GM18909 (cell line): ENCODE measurements at regions not wholly inside any gene's neighbourhood (a gene's known extent, or its start where the extent isn't known, plus 50 kb on each side); places are given as distances from the start of the nearest gene placed in this dataset.

Source experiments
- ATAC-seq: cut with Tn5 transposase; IDR thresholded peaks from one replicate; pipeline ENCODE4 v1.9.1; 2021; ENCODE audit warnings: mild to moderate bottlenecking; ENCODE audit not compliant: unreplicated experiment, poor library complexity

- no peak for ATAC-seq
Measured at GRCh38 chr4:187283201-187283955, 559.7 kb upstream of the FAT1 start.

DNA sequence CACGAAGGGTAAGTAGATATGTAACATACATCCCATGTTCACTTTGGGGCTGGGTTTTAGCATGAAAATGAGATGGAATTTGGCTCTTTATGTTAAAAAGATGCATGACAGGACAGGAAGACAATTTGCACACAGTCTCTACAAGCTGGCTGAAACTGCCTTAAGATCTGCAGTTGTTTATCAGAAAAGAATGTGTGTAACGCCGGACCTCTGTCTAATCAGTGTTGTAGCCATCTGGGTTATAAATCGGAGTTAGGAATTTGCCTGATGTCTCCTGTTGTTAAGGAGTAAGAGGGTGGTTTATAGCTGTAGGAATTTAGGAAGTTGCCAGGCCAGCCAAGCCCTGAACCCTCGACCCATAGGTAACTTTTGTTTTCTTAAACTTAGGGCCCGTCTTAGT lies 562.9 kb upstream of the FAT1 start:
- no peak for ATAC-seq

DNA sequence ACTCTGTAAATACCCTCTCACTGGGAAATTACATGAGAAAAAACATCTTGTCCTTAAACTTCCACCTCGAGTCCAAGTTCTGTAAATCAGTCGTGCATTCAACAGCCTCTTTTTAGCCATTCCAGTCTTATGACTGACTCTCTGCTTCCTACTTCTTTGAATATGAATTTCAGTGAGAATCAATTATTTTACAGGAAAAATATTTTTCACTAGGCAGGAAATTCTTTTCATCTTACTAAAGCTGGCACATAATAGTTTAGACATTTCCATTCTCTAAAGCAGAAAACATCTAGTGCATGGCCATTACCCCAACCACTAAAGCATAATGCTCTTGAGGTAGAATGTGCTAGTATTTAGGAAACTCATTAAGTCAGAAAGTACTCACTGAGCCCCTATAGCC lies 565.7 kb upstream of the FAT1 start:
- no peak for ATAC-seq

DNA sequence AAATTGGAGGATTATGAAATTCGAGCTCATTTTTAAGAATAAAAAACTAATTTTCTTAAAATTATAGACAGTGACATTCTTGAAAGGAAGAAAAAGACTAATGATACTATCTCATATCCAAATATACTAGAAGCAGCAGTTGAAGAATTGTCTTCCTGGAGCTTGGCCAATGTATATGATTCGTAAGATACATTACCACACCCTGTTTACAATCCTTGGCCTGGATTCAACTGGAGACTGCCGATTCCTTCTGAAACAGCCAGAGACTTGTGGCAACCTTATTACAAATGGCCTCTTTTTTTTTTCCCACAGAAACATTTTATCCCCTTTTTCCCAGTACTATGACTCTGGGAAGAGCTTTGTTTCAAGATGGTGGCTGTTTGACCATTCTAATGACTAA lies 571.2 kb upstream of the FAT1 start:
- no peak for ATAC-seq

- ATAC-seq, result no peak
Measured at GRCh38 chr4:187301923-187302322, 578.3 kb upstream of the FAT1 start.

DNA sequence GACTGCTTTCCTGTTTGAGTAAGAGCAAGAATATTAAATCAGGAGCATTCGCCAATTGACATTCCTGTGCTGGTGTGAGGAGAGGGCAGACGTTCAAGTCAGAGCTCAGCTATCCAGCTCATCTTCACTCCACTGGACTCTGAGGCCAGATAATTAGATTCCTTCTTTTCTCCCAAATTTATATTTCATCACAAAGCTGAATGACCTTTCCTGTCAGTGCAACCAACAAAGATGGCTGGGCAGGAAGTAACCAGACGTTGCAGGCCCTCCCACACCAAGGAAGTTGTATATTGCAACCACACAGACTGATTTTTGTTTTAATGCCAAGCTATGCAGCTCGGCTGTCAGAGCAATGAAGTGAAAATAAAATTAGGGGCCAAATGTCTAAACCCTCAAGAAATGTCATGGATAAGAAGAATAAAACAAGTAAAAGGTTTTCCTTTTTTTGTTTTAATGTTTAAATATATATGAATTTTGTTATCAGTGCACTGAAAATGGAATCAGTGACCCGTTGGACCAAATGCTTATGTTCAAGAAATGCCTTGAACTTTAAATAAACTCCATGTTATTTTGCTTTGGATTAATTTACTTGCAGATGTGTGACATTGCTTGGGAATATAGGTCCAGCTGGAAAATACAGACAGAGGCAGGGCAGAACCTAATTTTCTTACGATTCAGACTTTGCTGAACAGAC lies 578.9 kb upstream of the FAT1 start:
- no peak for ATAC-seq

DNA sequence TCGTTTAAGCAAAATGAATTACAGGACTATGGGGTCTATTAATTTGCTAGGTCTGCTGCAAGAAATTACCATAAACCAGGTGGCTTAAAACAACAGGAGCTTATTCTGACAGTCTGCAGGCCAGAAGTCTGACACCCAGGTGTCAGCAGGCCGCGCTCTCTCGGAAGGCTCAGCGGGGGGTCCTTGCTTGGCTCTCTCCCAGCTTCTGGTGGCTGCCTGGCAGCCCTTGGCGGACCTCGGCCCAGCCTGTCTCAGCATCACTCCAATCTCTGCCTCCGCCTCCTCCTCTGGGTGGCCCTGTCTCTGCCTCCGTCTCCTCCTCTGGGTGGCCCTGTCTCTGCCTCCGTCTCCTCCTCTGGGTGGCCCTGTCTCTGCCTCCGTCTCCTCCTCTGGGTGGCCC lies 580.5 kb upstream of the FAT1 start:
- ATAC-seq, result no peak

GRCh38 chr4:187307131-187307530 lies 583.5 kb upstream of the FAT1 start:
- ATAC-seq, result no peak

- ATAC-seq, result no peak
Measured at GRCh38 chr4:187309456-187309855, 585.8 kb upstream of the FAT1 start.

- ATAC-seq, result no peak
Measured at GRCh38 chr4:187312299-187312698, 588.6 kb upstream of the FAT1 start.

DNA sequence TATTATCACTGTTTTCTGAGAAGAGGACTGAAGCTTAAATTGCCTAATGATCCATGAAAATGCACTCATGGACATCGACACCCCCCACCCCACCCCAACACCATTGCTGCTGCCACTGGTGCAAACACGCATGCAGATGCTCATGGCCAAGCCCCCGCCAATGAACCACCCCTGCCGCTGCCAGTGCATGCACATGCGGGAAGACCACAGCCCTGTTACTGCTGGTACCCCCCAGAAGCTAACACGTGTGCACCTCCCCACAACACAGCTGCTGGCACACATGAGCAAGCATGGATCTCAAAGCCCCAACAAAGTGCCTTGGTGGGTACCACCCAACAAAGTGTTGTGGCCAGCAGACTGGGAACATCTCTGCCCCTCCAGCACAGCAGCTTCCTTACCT lies 594.1 kb upstream of the FAT1 start:
- ATAC-seq, result no peak

- no peak for ATAC-seq
Measured at GRCh38 chr4:187321711-187322110, 598.1 kb upstream of the FAT1 start.

DNA sequence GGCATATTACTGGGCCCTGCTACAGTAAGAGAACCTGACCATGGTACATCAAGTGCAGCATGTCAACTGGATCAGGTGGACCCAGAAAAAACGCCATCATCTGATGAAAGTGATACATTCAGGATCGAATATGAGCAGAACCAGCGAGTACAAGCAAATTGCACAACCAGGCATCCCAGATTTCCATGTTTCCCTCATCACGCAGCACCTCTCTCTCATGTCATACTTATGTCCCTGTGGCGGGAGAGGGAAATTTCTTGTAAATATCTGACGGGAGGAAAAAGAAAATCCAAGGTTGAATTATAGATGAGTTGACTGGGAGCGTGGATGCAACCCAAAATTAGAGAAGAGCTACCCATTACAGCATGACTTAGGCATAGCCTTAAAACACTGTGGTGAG lies 608.5 kb upstream of the FAT1 start:
- ATAC-seq, result no peak

GRCh38 chr4:187333151-187333550 lies 609.5 kb upstream of the FAT1 start:
- no peak for ATAC-seq

DNA sequence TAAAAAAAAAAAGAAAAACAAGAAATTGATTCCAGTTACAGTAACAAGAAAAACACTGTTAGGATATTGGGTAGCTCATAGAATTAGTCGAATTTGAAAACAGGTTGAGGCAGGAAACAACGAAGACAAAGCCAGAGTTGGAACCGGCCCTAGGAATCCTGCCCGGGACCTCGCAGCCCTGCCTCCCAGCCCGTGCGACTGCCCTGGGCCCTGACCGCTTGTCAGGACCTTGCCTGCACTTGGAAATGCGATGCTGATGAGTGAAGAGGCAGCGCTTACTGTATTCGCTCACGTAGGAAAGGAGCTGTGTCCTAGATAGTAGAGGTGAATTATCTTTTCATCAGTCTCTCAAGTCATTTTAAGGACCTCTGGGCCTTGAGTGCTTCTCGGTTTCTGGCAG lies 611.7 kb upstream of the FAT1 start:
- ATAC-seq, result no peak

- ATAC-seq, result no peak
Measured at GRCh38 chr4:187354740-187355139, 631.1 kb upstream of the FAT1 start.

- no peak for ATAC-seq
Measured at GRCh38 chr4:187357045-187357643, 633.5 kb upstream of the FAT1 start.

DNA sequence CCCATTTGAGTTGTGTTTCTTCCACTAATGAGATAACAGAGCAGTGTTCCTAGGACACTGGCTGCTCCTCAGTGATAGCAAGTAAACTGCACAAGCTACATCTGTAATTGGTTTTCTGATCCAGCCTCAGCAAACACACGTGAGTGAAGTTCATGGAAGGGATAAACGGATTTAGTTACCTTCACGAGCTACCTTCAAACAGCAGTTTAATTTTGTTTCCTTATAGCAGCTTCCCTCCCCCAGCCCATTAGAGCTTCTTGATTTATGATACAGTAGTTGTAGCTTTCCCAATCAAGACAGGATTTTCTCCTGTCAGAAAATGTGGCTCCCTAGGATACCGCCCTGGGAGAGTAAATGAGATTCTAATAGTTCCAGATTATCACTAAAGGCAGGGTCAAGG lies 634.2 kb upstream of the FAT1 start:
- ATAC-seq, result no peak

DNA sequence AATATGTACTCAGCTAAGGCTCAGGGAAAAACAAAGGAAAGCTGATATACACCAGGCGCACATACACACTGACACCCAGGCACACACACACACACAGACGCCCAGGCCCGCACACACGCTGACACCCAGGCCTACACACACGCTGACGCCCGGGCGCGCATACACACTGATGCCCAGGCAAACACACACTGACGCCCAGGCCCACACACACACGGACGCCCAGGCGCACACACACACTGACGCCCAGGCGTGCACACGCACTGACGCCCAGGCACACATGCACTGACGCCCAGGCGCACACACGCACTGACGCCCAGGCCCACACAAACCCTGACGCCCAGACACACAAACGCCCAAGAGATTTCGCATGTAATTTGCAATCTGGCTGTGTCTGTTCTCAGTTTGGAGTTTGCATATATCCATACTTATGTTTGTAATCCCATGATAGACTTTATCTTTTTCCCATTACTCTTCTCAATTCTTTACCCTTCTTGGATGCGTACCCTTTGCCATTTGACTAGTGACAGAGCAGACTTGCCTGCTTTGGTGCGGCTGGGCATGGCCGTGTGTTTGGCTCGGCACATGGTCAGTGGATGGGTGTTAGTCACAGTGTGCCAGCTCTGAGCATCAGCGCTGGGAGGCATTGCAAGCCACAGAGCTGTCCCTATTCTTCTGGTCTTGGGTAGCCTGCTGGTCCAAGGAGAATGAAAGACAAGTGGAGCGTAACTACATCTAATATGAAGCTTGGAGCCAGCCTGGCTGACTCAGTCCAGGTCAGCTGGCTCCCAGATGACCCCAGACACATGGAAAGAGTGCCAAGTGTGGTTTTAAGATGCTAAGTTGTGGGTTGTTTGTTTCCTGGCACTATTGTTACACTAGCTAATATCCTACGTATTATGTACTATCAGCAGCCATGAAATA lies 632.4 kb upstream of the ZFP42 start:
- ATAC-seq, result no peak

DNA sequence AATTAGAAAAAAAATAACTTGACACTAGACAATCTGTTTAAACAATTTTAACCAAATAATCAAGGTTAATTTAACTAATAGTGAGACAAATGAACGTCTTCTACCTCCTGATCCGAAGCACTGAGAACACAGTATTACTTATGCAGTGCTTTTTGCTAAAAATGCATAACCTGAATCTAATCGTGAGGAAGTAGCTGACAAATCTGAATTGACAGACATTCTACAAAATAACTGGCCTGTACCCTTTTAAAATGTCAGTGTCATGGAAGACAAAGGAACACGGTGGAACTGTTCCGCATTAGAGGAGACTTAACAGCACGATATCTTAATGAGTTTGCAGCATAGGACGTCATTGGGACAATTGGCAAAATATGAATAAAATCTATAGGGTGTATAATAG lies 631.2 kb upstream of the ZFP42 start:
- no peak for ATAC-seq

GRCh38 chr4:187364851-187365250 lies 630.7 kb upstream of the ZFP42 start:
- no peak for ATAC-seq
